Glutamatergic neuron (in vitro differentiated cells): ENCODE measurements at regions not wholly inside any gene's neighbourhood (a gene's known extent, or its start where the extent isn't known, plus 50 kb on each side); places are given as distances from the start of the nearest gene placed in this dataset.

Experiments used
- DNase-seq: peaks from one replicate; pipeline ENCODE4 v3.0.0; 2022
- H3K27ac Mint-ChIP-seq: one replicate; pipeline ENCODE4 v1.8.0; 2020; ENCODE audit warnings: mild to moderate bottlenecking, mixed read lengths, inconsistent platforms; ENCODE audit not compliant: unreplicated experiment
- H3K27me3 Mint-ChIP-seq: one replicate; pipeline ENCODE4 v1.8.0; 2020; ENCODE audit warnings: mild to moderate bottlenecking, moderate library complexity, mixed read lengths, inconsistent platforms; ENCODE audit not compliant: unreplicated experiment
- H3K36me3 Mint-ChIP-seq: one replicate; pipeline ENCODE4 v1.8.0; 2020; ENCODE audit warnings: mild to moderate bottlenecking, mixed read lengths, inconsistent platforms; ENCODE audit not compliant: unreplicated experiment
- H3K4me1 Mint-ChIP-seq: one replicate; pipeline ENCODE4 v1.8.0; 2020; ENCODE audit warnings: mild to moderate bottlenecking, low read depth, mixed read lengths, inconsistent platforms; ENCODE audit not compliant: unreplicated experiment
- H3K4me3 Mint-ChIP-seq: one replicate; pipeline ENCODE4 v1.8.0; 2020; ENCODE audit warnings: mild to moderate bottlenecking, mixed read lengths, inconsistent platforms; ENCODE audit not compliant: unreplicated experiment
- H3K9me3 Mint-ChIP-seq: one replicate; pipeline ENCODE4 v1.8.0; 2020; ENCODE audit warnings: mild to moderate bottlenecking, moderate library complexity, mixed read lengths, inconsistent platforms; ENCODE audit not compliant: unreplicated experiment
- CTCF ChIP-seq: fragments of 200-600 bp; sonication (generic); IDR thresholded peaks from one replicate; pipeline ENCODE4 v1.5.0; 2021; ENCODE audit not compliant: partially characterized antibody, unreplicated experiment

- no peak overlapping the region for H3K4me3 Mint-ChIP-seq
- no peak for DNase-seq
- no peak for TF ChIP-seq CTCF
- H3K9me3 Mint-ChIP-seq = peaks cover 3% of the 10 kb centered on the region
- no peak overlapping the region for H3K27ac Mint-ChIP-seq
- no peaks in the 10 kb centered on the region for H3K27me3 Mint-ChIP-seq
- peaks cover 3% of the 10 kb centered on the region for H3K4me1 Mint-ChIP-seq
- no peaks in the 10 kb centered on the region for H3K36me3 Mint-ChIP-seq
These were observed 67.8 kb upstream of the ST6GAL2 start for GRCh38 chr2:106953779-106954178.

- Mint-ChIP-seq H3K4me1 (peaks cover 3% of the 10 kb centered on the region), H3K4me3 (no peak overlapping the region), H3K36me3 (no peaks in the 10 kb centered on the region), H3K27ac (no peak overlapping the region), H3K27me3 (no peaks in the 10 kb centered on the region), H3K9me3 (peaks cover 3% of the 10 kb centered on the region)
- TF ChIP-seq CTCF = no peak
- no peak for DNase-seq
These were observed 68.3 kb upstream of the ST6GAL2 start for GRCh38 chr2:106954304-106954703.

- TF ChIP-seq CTCF = no peak
- no peak overlapping the region for H3K27ac Mint-ChIP-seq
These were observed 70.4 kb upstream of the ST6GAL2 start for GRCh38 chr2:106956416-106956815.

GRCh38 chr2:106956879-106957278 lies 70.9 kb upstream of the ST6GAL2 start:
- Mint-ChIP-seq H3K4me1 (peaks cover 3% of the 10 kb centered on the region), H3K27me3 (no peaks in the 10 kb centered on the region), H3K4me3 (no peak overlapping the region), H3K9me3 (no peaks in the 10 kb centered on the region), H3K27ac (no peak overlapping the region), H3K36me3 (no peaks in the 10 kb centered on the region)
- TF ChIP-seq CTCF = no peak
- DNase-seq = no peak

More at GRCh38 chr2:106956416-106956815, 70.4 kb upstream of the ST6GAL2 start:
- Mint-ChIP-seq H3K36me3 (no peaks in the 10 kb centered on the region), H3K4me3 (no peak overlapping the region), H3K4me1 (peaks cover 3% of the 10 kb centered on the region), H3K9me3 (no peaks in the 10 kb centered on the region), H3K27me3 (no peaks in the 10 kb centered on the region)
- DNase-seq = no peak

GRCh38 chr2:106959975-106960682 lies 74.2 kb upstream of the ST6GAL2 start:
- Mint-ChIP-seq H3K4me1 (peaks cover 7% of the 10 kb centered on the region), H3K27ac (no peak overlapping the region), H3K9me3 (no peaks in the 10 kb centered on the region), H3K36me3 (no peaks in the 10 kb centered on the region), H3K27me3 (peaks cover 2% of the 10 kb centered on the region), H3K4me3 (no peak overlapping the region)
- TF ChIP-seq CTCF = no peak
- DNase-seq = no peak
